HEK293T (cell line): ENCODE measurements at regions not wholly inside any gene's neighbourhood (a gene's known extent, or its start where the extent isn't known, plus 50 kb on each side); places are given as distances from the start of the nearest gene placed in this dataset.
"Not testable (repeated sequence)": the region's sequence is repeated elsewhere in the genome, so short reads cannot be mapped to it uniquely, and the experiment has no call there.

Experiments
- ARNT ChIP-seq: fragments of 450-650 bp; IDR thresholded peaks from 2 replicates; pipeline ENCODE4 v1.6.1; 2017; ENCODE audit warnings: mild to moderate bottlenecking
- CTBP1 ChIP-seq: fragments of 450-650 bp; IDR thresholded peaks from 2 replicates; pipeline ENCODE4 v1.6.1; 2016; ENCODE audit warnings: borderline replicate concordance
- FOXA1 ChIP-seq: fragments of 450-650 bp; IDR thresholded peaks from 2 replicates; pipeline ENCODE4 v1.6.1; 2016; ENCODE audit warnings: mild to moderate bottlenecking
- FOXK2 ChIP-seq: fragments of 450-650 bp; IDR thresholded peaks from 2 replicates; pipeline ENCODE4 v1.6.1; 2016; ENCODE audit warnings: mild to moderate bottlenecking
- ZNF384 ChIP-seq: fragments of 450-650 bp; IDR thresholded peaks from 2 replicates; pipeline ENCODE4 v1.6.1; 2016

DNA sequence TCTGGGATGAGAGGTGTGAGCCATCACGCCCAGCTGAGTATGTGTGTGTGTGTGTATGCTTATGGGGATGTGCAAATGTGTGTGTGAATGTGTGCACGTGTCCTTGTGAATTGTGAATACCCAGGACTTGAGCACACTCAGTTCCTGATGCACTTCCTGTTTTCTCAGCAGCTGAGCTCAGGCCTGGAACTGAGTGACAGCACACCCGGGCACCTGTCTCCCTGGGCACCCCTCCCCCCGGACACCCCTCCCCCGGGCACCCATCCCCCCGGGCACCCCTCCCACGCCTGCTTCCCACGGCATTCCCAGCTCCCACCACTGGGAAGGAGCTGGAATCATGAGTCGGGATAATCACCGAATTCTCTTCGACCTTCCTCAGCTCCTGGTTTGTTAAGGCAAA, 2744.1 kb upstream of the TPTE start:
- TF ChIP-seq FOXA1, CTBP1, ZNF384, ARNT, FOXK2: not testable (repeated sequence)
